ENCODE measurements at regions not wholly inside any gene's neighbourhood (a gene's known extent, or its start where the extent isn't known, plus 50 kb on each side); places are given as distances from the start of the nearest gene placed in this dataset.

DNA sequence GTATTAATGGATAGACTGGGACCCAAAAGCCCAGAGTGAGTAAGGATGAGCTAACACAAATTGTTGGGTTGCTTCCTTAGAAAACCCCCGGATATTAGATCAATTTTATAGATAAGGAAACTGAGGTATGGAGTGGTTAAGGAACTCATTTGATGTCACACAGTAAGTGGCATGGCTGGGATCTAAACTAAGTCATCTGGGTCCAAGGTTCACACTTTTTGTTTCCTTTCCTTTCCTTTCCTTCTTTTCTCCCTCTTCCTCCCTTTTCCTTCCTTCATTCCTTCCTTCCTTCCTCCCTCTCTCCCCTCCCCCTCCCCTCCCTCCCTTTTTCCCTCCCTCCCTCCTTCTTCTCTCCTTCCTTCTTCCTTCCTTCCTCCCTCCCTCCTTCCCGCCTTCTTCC is 469.5 kb downstream of the TYW1 start:
- H4K20me1 ChIP-seq (ENCODE audit: insufficient read depth), result no peaks in the 10 kb centered on the region
- H3K4me2 ChIP-seq, result no peak overlapping the region
- no peaks in the 10 kb centered on the region for H3K27me3 ChIP-seq (ENCODE audit: insufficient read depth, low read depth)
- H3K4me1 ChIP-seq (ENCODE audit: low read depth, poor library complexity, severe bottlenecking), result no peaks in the 10 kb centered on the region
- H3K79me2 ChIP-seq (ENCODE audit: insufficient read depth, low read depth), result no peaks in the 10 kb centered on the region
- TF ChIP-seq, protein P1, sequence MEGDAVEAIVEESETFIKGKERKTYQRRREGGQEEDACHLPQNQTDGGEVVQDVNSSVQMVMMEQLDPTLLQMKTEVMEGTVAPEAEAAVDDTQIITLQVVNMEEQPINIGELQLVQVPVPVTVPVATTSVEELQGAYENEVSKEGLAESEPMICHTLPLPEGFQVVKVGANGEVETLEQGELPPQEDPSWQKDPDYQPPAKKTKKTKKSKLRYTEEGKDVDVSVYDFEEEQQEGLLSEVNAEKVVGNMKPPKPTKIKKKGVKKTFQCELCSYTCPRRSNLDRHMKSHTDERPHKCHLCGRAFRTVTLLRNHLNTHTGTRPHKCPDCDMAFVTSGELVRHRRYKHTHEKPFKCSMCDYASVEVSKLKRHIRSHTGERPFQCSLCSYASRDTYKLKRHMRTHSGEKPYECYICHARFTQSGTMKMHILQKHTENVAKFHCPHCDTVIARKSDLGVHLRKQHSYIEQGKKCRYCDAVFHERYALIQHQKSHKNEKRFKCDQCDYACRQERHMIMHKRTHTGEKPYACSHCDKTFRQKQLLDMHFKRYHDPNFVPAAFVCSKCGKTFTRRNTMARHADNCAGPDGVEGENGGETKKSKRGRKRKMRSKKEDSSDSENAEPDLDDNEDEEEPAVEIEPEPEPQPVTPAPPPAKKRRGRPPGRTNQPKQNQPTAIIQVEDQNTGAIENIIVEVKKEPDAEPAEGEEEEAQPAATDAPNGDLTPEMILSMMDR (conservative IDR thresholded peaks at IDR 0.05; ENCODE audit: low read depth, low read length), result no peak
- no peak overlapping the region for H3K27ac ChIP-seq
- H2AFZ ChIP-seq (ENCODE audit: low read depth), result no peak overlapping the region
- no peak overlapping the region for H3K4me3 ChIP-seq (IDR thresholded peaks at IDR 0.05; ENCODE audit: insufficient read depth, low read depth, low read length)
- no peak overlapping the region for H3K9ac ChIP-seq
- no peaks in the 10 kb centered on the region for H3K36me3 ChIP-seq (ENCODE audit: insufficient read depth)

DNA sequence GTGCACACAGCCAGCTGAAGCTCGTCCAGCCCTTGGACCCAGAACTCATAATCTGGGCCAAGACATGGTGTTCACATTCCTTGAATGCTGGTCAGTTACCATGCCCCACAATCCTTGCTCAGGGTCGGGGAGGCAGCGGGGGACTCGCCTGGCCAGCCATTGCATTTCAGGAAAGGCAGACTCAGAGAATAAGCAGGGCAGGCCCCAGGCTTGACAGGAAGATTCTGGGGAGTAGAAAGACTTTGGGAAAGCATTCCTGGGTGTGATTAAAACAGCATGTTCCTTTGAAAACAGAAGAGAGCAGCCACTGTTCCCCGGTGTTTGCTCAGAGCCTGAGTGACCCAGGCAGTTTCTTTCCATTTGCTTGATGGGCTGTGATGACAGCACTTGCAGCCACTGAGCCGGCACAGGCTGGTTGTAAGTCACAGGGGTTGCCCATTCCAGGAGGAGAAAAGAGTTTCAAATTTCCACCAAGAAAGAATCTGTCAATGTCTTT is 473.7 kb downstream of the TYW1 start:
- no peaks in the 10 kb centered on the region for H3K36me3 ChIP-seq (ENCODE audit: insufficient read depth)
- H3K4me3 ChIP-seq (IDR thresholded peaks at IDR 0.05; ENCODE audit: insufficient read depth, low read depth, low read length), result no peak overlapping the region
- no peak overlapping the region for H3K9ac ChIP-seq
- H4K20me1 ChIP-seq (ENCODE audit: insufficient read depth), result no peaks in the 10 kb centered on the region
- no peak overlapping the region for H3K27ac ChIP-seq
- TF ChIP-seq, protein P1 (conservative IDR thresholded peaks at IDR 0.05; ENCODE audit: low read depth, low read length), result no peak
- H3K27me3 ChIP-seq (ENCODE audit: insufficient read depth, low read depth), result no peaks in the 10 kb centered on the region
- no peaks in the 10 kb centered on the region for H3K79me2 ChIP-seq (ENCODE audit: insufficient read depth, low read depth)
- H3K4me2 ChIP-seq, result no peak overlapping the region
- H2AFZ ChIP-seq (ENCODE audit: low read depth), result no peak overlapping the region
- no peaks in the 10 kb centered on the region for H3K4me1 ChIP-seq (ENCODE audit: low read depth, poor library complexity, severe bottlenecking)

DNA sequence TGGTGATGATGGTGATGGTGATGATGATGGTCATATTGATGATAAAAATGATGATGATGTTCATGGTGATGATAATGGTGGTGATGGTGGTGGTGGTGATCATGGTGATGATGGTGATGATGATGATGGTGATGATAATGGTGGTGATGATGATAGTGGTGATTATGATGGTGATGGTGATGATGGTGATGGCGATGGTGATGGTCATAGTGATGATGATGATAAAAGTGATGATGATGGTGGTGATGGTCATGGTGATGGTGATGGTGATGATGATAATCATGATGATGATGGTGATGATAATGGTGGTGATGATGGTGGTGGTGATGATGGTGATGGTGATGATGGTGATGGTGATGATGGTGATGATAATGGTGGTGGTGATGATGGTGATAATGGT is 478.7 kb downstream of the TYW1 start:
- H3K4me3 ChIP-seq (IDR thresholded peaks at IDR 0.05; ENCODE audit: insufficient read depth, low read depth, low read length), result no peak overlapping the region
- no peaks in the 10 kb centered on the region for H3K4me1 ChIP-seq (ENCODE audit: low read depth, poor library complexity, severe bottlenecking)
- no peak overlapping the region for H3K27ac ChIP-seq
- no peaks in the 10 kb centered on the region for H3K27me3 ChIP-seq (ENCODE audit: insufficient read depth, low read depth)
- H3K79me2 ChIP-seq (ENCODE audit: insufficient read depth, low read depth), result no peaks in the 10 kb centered on the region
- no peak overlapping the region for H3K9ac ChIP-seq
- no peaks in the 10 kb centered on the region for H4K20me1 ChIP-seq (ENCODE audit: insufficient read depth)
- TF ChIP-seq, protein P1 (conservative IDR thresholded peaks at IDR 0.05; ENCODE audit: low read depth, low read length), result no peak
- no peak overlapping the region for H2AFZ ChIP-seq (ENCODE audit: low read depth)
- H3K4me2 ChIP-seq, result no peak overlapping the region
- H3K36me3 ChIP-seq (ENCODE audit: insufficient read depth), result no peaks in the 10 kb centered on the region

DNA sequence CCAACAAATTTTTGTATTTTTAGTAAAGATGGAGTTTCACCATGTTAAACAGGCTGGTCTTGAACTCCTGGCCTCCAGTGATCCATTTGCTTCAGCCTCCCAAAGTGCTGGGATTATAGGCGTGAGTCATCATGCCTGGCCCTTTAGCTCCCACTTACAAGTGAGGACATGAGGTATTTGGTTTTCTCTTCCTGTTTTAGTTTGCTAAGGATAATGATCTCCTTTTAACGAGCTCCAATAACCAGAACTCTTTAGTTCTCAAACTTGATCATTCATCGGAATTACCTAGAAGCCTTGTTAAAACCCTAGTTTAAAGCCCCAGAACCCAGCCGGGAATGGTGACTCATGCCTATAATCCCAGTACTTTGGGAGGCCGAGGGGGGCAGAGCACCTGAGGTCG is 481.4 kb downstream of the TYW1 start:
- Histone ChIP-seq H3K79me2 (ENCODE audit: insufficient read depth, low read depth) (no peaks in the 10 kb centered on the region), H3K27ac (no peak overlapping the region), H3K9ac (no peak overlapping the region), H3K27me3 (ENCODE audit: insufficient read depth, low read depth) (no peaks in the 10 kb centered on the region), H3K4me1 (ENCODE audit: low read depth, poor library complexity, severe bottlenecking) (no peaks in the 10 kb centered on the region), H4K20me1 (ENCODE audit: insufficient read depth) (no peaks in the 10 kb centered on the region), H3K4me2 (no peak overlapping the region), H3K36me3 (ENCODE audit: insufficient read depth) (no peaks in the 10 kb centered on the region), H2AFZ (ENCODE audit: low read depth) (no peak overlapping the region), H3K4me3 (IDR thresholded peaks at IDR 0.05; ENCODE audit: insufficient read depth, low read depth, low read length) (no peak overlapping the region)
- TF ChIP-seq, protein P1 (conservative IDR thresholded peaks at IDR 0.05; ENCODE audit: low read depth, low read length), result no peak
